ENCODE measurements at regions not wholly inside any gene's neighbourhood (a gene's known extent, or its start where the extent isn't known, plus 50 kb on each side); places are given as distances from the start of the nearest gene placed in this dataset.

DNA sequence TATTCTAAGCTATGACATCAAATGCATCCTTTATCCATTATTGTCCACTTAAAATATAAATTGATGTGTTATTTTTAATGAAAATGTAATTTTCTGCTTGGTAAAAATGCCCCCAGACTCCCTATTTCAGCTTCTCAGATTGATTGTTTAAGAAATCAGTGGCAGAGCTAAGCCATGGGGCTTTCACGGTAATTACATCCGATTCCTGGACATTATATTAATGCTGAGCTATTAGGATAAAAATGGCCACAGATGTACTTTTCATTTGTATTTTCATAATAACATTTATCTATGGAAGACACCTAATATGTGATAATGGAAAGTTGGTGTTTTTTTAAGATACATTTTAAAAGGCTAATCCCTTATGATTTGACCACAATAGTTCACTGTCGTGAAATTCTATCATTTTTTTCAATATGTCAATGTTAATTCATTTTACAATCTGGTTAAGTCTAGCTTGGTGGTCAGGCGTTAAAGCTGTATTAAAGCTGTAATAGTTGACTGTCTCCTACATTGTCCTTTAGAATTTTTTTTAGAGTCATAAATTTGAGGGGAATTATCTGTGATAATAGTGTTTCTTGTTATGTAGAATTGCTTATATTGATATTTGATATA, 229.0 kb upstream of the UBE2E3 start:
- no peaks in the 10 kb centered on the region for H3K9me3 ChIP-seq (ENCODE audit: insufficient read depth, low read length)
- H3K9me2 ChIP-seq (replicated peaks; ENCODE audit: insufficient read depth, low read length): no peaks in the 10 kb centered on the region
- TF ChIP-seq EZH2phosphoT487 (conservative IDR thresholded peaks at IDR 0.05; ENCODE audit: low read length): no peak
- TF ChIP-seq, protein P1, sequence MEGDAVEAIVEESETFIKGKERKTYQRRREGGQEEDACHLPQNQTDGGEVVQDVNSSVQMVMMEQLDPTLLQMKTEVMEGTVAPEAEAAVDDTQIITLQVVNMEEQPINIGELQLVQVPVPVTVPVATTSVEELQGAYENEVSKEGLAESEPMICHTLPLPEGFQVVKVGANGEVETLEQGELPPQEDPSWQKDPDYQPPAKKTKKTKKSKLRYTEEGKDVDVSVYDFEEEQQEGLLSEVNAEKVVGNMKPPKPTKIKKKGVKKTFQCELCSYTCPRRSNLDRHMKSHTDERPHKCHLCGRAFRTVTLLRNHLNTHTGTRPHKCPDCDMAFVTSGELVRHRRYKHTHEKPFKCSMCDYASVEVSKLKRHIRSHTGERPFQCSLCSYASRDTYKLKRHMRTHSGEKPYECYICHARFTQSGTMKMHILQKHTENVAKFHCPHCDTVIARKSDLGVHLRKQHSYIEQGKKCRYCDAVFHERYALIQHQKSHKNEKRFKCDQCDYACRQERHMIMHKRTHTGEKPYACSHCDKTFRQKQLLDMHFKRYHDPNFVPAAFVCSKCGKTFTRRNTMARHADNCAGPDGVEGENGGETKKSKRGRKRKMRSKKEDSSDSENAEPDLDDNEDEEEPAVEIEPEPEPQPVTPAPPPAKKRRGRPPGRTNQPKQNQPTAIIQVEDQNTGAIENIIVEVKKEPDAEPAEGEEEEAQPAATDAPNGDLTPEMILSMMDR (IDR thresholded peaks at IDR 0.05; ENCODE audit: insufficient read depth, low read length, poor library complexity, severe bottlenecking): no peak
- H2AFZ ChIP-seq (ENCODE audit: low read depth, low read length, severe bottlenecking): no peak overlapping the region
- no peaks in the 10 kb centered on the region for H4K20me1 ChIP-seq (ENCODE audit: low read depth, low read length)
- no peaks in the 10 kb centered on the region for H3K36me3 ChIP-seq (ENCODE audit: low read length)
- H3F3A ChIP-seq (ENCODE audit: insufficient read depth): no peaks in the 10 kb centered on the region
- H3K4me3 ChIP-seq (ENCODE audit: insufficient read depth, low read length, poor library complexity, severe bottlenecking): no peak overlapping the region
- H3K4me2 ChIP-seq (ENCODE audit: low read depth, low read length, poor library complexity, severe bottlenecking): no peak overlapping the region
- no peak overlapping the region for H3K9ac ChIP-seq (ENCODE audit: low read length)
- H3K27me3 ChIP-seq (ENCODE audit: low read length): no peaks in the 10 kb centered on the region
- no peaks in the 10 kb centered on the region for H3K79me2 ChIP-seq (ENCODE audit: insufficient read depth, low read length)
- H3K27ac ChIP-seq (ENCODE audit: low read depth, low read length): no peak overlapping the region

DNA sequence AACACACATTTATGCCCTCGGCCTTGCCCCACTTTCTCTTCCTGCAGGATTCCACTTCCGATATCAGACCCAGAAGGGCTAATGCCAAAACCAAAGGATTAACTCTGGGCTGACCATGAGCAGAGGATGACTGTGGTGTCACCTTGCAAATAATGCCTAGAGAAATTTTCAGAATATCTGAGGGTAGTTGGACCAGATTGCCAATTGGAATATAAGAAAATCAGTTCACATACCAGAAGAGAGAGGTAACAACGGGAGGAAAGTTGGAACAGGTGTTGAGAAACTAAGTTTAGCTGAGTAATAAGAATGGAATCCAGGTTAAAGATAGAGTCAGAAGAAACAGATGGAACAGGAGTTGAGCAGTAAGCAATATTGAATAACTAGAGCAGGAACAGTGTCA, 232.7 kb upstream of the UBE2E3 start:
- no peaks in the 10 kb centered on the region for H3K36me3 ChIP-seq (ENCODE audit: low read length)
- H3K9me3 ChIP-seq (ENCODE audit: insufficient read depth, low read length): no peaks in the 10 kb centered on the region
- H3F3A ChIP-seq (ENCODE audit: insufficient read depth): no peaks in the 10 kb centered on the region
- no peak overlapping the region for H3K27ac ChIP-seq (ENCODE audit: low read depth, low read length)
- H3K9me2 ChIP-seq (replicated peaks; ENCODE audit: insufficient read depth, low read length): no peaks in the 10 kb centered on the region
- TF ChIP-seq, protein P1 (IDR thresholded peaks at IDR 0.05; ENCODE audit: insufficient read depth, low read length, poor library complexity, severe bottlenecking): no peak
- no peak for TF ChIP-seq EZH2phosphoT487 (conservative IDR thresholded peaks at IDR 0.05; ENCODE audit: low read length)
- no peak overlapping the region for H2AFZ ChIP-seq (ENCODE audit: low read depth, low read length, severe bottlenecking)
- H4K20me1 ChIP-seq (ENCODE audit: low read depth, low read length): no peaks in the 10 kb centered on the region
- no peak overlapping the region for H3K4me2 ChIP-seq (ENCODE audit: low read depth, low read length, poor library complexity, severe bottlenecking)
- no peaks in the 10 kb centered on the region for H3K27me3 ChIP-seq (ENCODE audit: low read length)
- no peaks in the 10 kb centered on the region for H3K79me2 ChIP-seq (ENCODE audit: insufficient read depth, low read length)
- no peak overlapping the region for H3K4me3 ChIP-seq (ENCODE audit: insufficient read depth, low read length, poor library complexity, severe bottlenecking)
- no peak overlapping the region for H3K9ac ChIP-seq (ENCODE audit: low read length)

DNA sequence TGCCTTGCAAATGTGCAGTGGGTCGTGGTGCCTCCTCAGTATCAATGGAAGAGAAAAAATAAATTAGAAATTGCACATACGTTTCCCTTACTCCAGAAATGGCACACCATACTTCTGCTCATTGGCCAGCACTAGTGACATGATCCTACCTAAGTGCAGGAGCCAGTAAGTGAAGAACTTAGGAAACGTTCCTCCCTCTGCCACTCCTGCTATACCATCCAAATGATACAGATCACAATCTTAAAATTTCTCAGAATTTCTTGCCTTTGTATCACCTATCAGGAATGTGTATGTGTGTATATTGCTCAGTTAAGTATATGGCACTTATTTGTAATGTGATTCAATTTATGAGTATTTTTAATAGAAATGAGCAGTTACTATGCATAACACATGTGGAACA, 237.0 kb upstream of the UBE2E3 start:
- no peaks in the 10 kb centered on the region for H4K20me1 ChIP-seq (ENCODE audit: low read depth, low read length)
- H3K4me3 ChIP-seq (ENCODE audit: insufficient read depth, low read length, poor library complexity, severe bottlenecking): no peak overlapping the region
- H3K9ac ChIP-seq (ENCODE audit: low read length): no peak overlapping the region
- no peaks in the 10 kb centered on the region for H3K36me3 ChIP-seq (ENCODE audit: low read length)
- no peak overlapping the region for H3K4me2 ChIP-seq (ENCODE audit: low read depth, low read length, poor library complexity, severe bottlenecking)
- no peak overlapping the region for H2AFZ ChIP-seq (ENCODE audit: low read depth, low read length, severe bottlenecking)
- no peaks in the 10 kb centered on the region for H3K27me3 ChIP-seq (ENCODE audit: low read length)
- H3K9me3 ChIP-seq (ENCODE audit: insufficient read depth, low read length): no peaks in the 10 kb centered on the region
- H3F3A ChIP-seq (ENCODE audit: insufficient read depth): no peaks in the 10 kb centered on the region
- H3K9me2 ChIP-seq (replicated peaks; ENCODE audit: insufficient read depth, low read length): no peaks in the 10 kb centered on the region
- no peak for TF ChIP-seq EZH2phosphoT487 (conservative IDR thresholded peaks at IDR 0.05; ENCODE audit: low read length)
- TF ChIP-seq, protein P1 (IDR thresholded peaks at IDR 0.05; ENCODE audit: insufficient read depth, low read length, poor library complexity, severe bottlenecking): no peak
- H3K27ac ChIP-seq (ENCODE audit: low read depth, low read length): no peak overlapping the region
- H3K79me2 ChIP-seq (ENCODE audit: insufficient read depth, low read length): no peaks in the 10 kb centered on the region

All from SU-DHL-6 (cell line).